ENCODE measurements at regions not wholly inside any gene's neighbourhood (a gene's known extent, or its start where the extent isn't known, plus 50 kb on each side); places are given as distances from the start of the nearest gene placed in this dataset.
A peak's percentile ranks its signal among the peaks of the same experiment; 100 is the strongest.

- DNase-seq (ENCODE audit: low spot score), result peak; percentile 76
Measured at GRCh38 chr4:145234091-145234706, 53.8 kb upstream of the OTUD4 start.

GRCh38 chr4:145231906-145232700, 51.7 kb upstream of the OTUD4 start:
- no peak for DNase-seq (ENCODE audit: low spot score)

DNA sequence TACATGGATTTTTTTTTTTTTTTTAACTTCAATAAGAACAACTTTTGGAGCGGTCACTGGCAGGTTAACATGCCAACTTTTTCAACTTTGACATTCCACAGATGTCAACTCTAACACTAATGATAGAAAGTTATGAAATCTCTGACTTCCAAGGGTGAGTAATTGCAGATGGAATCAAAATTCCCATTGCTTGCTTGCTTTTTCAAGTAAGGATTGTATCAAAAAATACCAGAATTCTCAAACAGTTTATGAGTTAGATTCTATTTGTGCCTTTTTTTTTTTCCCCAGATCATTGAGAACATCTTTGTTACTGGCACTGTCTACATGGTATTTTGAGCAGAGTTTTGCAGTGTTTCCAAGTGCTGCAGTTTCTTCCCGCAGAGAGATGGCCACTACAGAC, 50.3 kb upstream of the OTUD4 start:
- DNase-seq (ENCODE audit: low spot score), result no peak
